CD14-positive monocyte (primary cell): ENCODE measurements at regions not wholly inside any gene's neighbourhood (a gene's known extent, or its start where the extent isn't known, plus 50 kb on each side); places are given as distances from the start of the nearest gene placed in this dataset.
"Not testable (repeated sequence)": the region's sequence is repeated elsewhere in the genome, so short reads cannot be mapped to it uniquely, and the experiment has no call there.

Experiments
- DNase-seq, 3 donors: peaks; one replicate each; pipeline ENCODE4 v3.0.0-alpha.2; 2011 to 2022
- H2AFZ ChIP-seq: 2 replicates; pipeline ENCODE4 v1.6.0; 2012; ENCODE audit warnings: mild to moderate bottlenecking, low read depth, low read length, inconsistent platforms; ENCODE audit not compliant: insufficient read depth, poor library complexity, severe bottlenecking
- H3K27ac ChIP-seq, 2 donors: 1 replicate in 1 of 2; 2 replicates in 1 of 2; pipeline ENCODE4 v1.5.1; 2012 to 2013; ENCODE audit warnings: low read length in 2 of 2, control low read depth in 1 of 2, inconsistent platforms in 1 of 2, low read depth in 1 of 2, mild to moderate bottlenecking in 1 of 2
- H3K27me3 ChIP-seq, 2 donors: one replicate each; pipeline versions ENCODE4 v1.6.0 to v1.6.1; 2011 to 2013; ENCODE audit warnings: low read length in 2 of 2; ENCODE audit not compliant: control insufficient read depth in 2 of 2, insufficient read depth in 2 of 2
- H3K36me3 ChIP-seq, 2 donors: replicated peaks in 1 of 2; 1 replicate in 1 of 2; 2 replicates in 1 of 2; pipeline versions ENCODE4 v1.5.1 to v1.6.1; 2012 to 2013; ENCODE audit warnings: low read length in 2 of 2, control low read depth in 1 of 2, inconsistent platforms in 1 of 2, mild to moderate bottlenecking in 1 of 2; ENCODE audit not compliant: insufficient read depth in 2 of 2, control insufficient read depth in 1 of 2
- H3K4me1 ChIP-seq, 2 donors: 1 replicate in 1 of 2; 2 replicates in 1 of 2; pipeline versions ENCODE4 v1.5.1 to v1.6.1; 2012 to 2013; ENCODE audit warnings: low read length in 2 of 2, control low read depth in 1 of 2, inconsistent platforms in 1 of 2, mild to moderate bottlenecking in 1 of 2, moderate library complexity in 1 of 2; ENCODE audit not compliant: insufficient read depth in 2 of 2, control insufficient read depth in 1 of 2
- H3K4me2 ChIP-seq: replicated peaks from 2 replicates; pipeline ENCODE3; 2012; ENCODE audit warnings: low read length, moderate library complexity, mild to moderate bottlenecking; ENCODE audit not compliant: poor library complexity, severe bottlenecking; ENCODE audit errors: extremely low read depth
- H3K4me3 ChIP-seq, 3 experiments: fragments of 200-600 bp in 1 of 3; sonication (generic) in 1 of 3; replicated peaks in 1 of 3; 1 replicate in 2 of 3; 2 replicates in 1 of 3; pipeline ENCODE4 v1.5.1; 2011 to 2013; ENCODE audit warnings: low read length in 3 of 3, mild to moderate bottlenecking in 3 of 3, control low read depth in 2 of 3, low read depth in 2 of 3, inconsistent platforms in 1 of 3, moderate library complexity in 1 of 3
- H3K79me2 ChIP-seq: 2 replicates; pipeline ENCODE4 v1.6.0; 2012; ENCODE audit warnings: mild to moderate bottlenecking, control low read depth, inconsistent platforms, low read length, moderate library complexity; ENCODE audit not compliant: insufficient read depth
- H3K9ac ChIP-seq: 2 replicates; pipeline ENCODE4 v1.6.0; 2017; ENCODE audit warnings: low read length, mild to moderate bottlenecking; ENCODE audit not compliant: insufficient read depth, poor library complexity, severe bottlenecking
- H3K9me3 ChIP-seq, 2 donors: replicated peaks in 1 of 2; 1 replicate in 1 of 2; 2 replicates in 1 of 2; pipeline versions ENCODE4 v1.5.1 to v1.6.1; 2012 to 2013; ENCODE audit warnings: low read length in 2 of 2, control low read depth in 1 of 2; ENCODE audit not compliant: control insufficient read depth in 1 of 2, insufficient read depth in 1 of 2
- H4K20me1 ChIP-seq: 2 replicates; pipeline ENCODE4 v1.6.0; 2012; ENCODE audit warnings: mild to moderate bottlenecking, low read length, control low read depth, moderate library complexity; ENCODE audit not compliant: insufficient read depth
- H3K27ac Mint-ChIP-seq, 7 donors: one replicate each; pipeline ENCODE4 v1.8.0; 2020; ENCODE audit warnings: mild to moderate bottlenecking in 7 of 7, mixed read lengths in 7 of 7, moderate library complexity in 6 of 7, inconsistent platforms in 2 of 7
- H3K27me3 Mint-ChIP-seq, 3 donors: one replicate each; pipeline ENCODE4 v1.8.0; 2021 to 2022; ENCODE audit warnings: low read depth in 3 of 3, mild to moderate bottlenecking in 3 of 3, mixed read lengths in 3 of 3, moderate library complexity in 3 of 3, inconsistent platforms in 1 of 3
- H3K36me3 Mint-ChIP-seq, 2 donors: one replicate each; pipeline ENCODE4 v1.8.0; 2020; ENCODE audit warnings: mixed read lengths in 2 of 2, inconsistent platforms in 1 of 2, mild to moderate bottlenecking in 1 of 2
- H3K4me1 Mint-ChIP-seq: one replicate; pipeline ENCODE4 v1.8.0; 2020; ENCODE audit warnings: mild to moderate bottlenecking, mixed read lengths
- H3K4me3 Mint-ChIP-seq, 2 donors: one replicate each; pipeline ENCODE4 v1.8.0; 2020; ENCODE audit warnings: mild to moderate bottlenecking in 2 of 2, mixed read lengths in 2 of 2, moderate library complexity in 1 of 2
- H3K9me3 Mint-ChIP-seq, 7 donors: one replicate each; pipeline ENCODE4 v1.8.0; 2020 to 2022; ENCODE audit warnings: mixed read lengths in 7 of 7, mild to moderate bottlenecking in 6 of 7, moderate library complexity in 6 of 7, inconsistent platforms in 2 of 7
- CTCF ChIP-seq: fragments of 200-600 bp; IDR thresholded peaks from one replicate; pipeline ENCODE4 v1.8.0; 2022; ENCODE audit warnings: antibody characterized with exemption, mild to moderate bottlenecking
- WGBS: methylation state at CpG from one replicate; pipeline ENCODE4 v1.1.5; 2013; ENCODE audit warnings: missing lambda C conversion rate; ENCODE audit not compliant: insufficient coverage; 5-methylcytosine and 5-hydroxymethylcytosine counted together
- intact Hi-C, 2 donors: fragments of 100-400 bp; cut with micrococcal nuclease; formaldehyde crosslinking; loops; one replicate each; pipeline versions ENCODE4 v1.15.0 to v1.15.1; 2023

DNA sequence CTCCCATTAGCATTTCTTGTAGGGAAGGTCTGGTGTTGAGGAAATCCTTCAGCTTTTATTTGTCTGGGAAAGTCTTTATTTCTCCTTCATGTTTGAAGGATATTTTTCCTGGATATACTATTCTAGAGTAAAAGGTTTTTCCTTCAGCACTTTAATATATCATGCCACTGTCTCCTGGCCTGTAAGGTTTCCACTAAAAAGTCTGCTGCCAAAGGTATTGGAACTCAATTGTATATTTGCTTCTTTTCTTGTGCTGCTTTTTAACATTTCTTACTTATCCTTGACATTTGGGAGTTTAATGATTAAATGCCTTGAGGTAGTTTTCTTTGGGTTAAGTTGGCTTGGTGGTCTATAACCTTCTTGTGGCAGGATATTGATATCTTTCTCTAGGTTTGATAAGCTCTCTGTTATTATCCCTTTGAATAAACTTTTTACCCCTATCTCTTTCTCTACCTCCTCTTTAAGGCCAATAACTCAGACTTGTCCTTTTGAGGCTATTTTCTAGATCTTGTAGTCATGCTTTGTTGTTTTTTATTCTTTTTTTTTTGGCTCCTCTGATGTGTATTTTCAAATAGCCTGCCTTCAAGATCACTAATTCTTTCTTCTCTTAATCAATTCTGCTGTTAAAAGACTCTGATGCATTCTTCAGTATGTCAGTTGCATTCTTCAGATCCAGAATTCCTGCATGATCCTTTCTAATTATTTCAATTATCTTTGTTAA, 225.0 kb upstream of the ZNF217 start:
- no peaks in the 10 kb centered on the region for H3K79me2 ChIP-seq
- intact Hi-C loops: no loop called here
- no peak for DNase-seq
- Mint-ChIP-seq H3K4me3 (no peak overlapping the region), H3K4me1 (no peaks in the 10 kb centered on the region), H3K27me3 (peaks cover 0 to 4% (median 0%) of the 10 kb centered on the region in 3 donors), H3K36me3 (no peaks in the 10 kb centered on the region), H3K27ac (no peak overlapping the region), H3K9me3 (peaks cover 0 to 3% (median 0%) of the 10 kb centered on the region in 7 donors)
- H4K20me1 ChIP-seq: no peaks in the 10 kb centered on the region
- H3K36me3 ChIP-seq: no peaks in the 10 kb centered on the region
- no peak overlapping the region for H3K9ac ChIP-seq
- H3K4me3 ChIP-seq: no peak overlapping the region
- H2AFZ ChIP-seq: no peak overlapping the region
- H3K27ac ChIP-seq: no peak overlapping the region
- H3K4me1 ChIP-seq: no peaks in the 10 kb centered on the region
- H3K9me3 ChIP-seq: no peaks in the 10 kb centered on the region
- no peaks in the 10 kb centered on the region for H3K27me3 ChIP-seq
- TF ChIP-seq CTCF: no peak
- H3K4me2 ChIP-seq: no peak overlapping the region

DNA sequence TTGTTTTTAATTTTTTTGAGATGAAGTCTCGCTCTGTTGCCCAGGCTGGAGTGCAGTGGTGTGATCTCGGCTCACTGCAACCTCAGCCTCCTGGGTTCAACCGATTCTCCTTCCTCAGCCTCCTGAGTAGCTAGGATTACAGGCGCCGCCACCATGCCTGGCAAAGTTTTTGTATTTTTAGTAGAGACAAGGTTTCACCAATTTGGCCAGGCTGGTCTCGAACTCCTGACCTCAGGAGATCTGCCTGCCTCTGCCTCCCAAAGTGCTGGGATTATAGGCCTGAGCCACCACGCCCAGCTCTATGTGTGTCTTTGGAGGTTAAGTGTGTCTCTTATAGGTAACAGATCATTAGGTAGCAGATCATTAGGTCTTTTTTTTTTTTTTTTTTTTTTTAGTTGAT, 223.9 kb upstream of the ZNF217 start:
- not testable (repeated sequence) for H3K27ac Mint-ChIP-seq

More for the DNA sequence above, 223.9 kb upstream of the ZNF217 start:
- H3K27me3 Mint-ChIP-seq, H4K20me1 ChIP-seq, H3K4me2 ChIP-seq, H3K9ac ChIP-seq, H3K27me3 ChIP-seq, H3K4me3 ChIP-seq, H3K4me1 Mint-ChIP-seq, H3K4me3 Mint-ChIP-seq, H3K4me1 ChIP-seq, H2AFZ ChIP-seq, DNase-seq, H3K9me3 Mint-ChIP-seq, H3K27ac ChIP-seq, H3K79me2 ChIP-seq, H3K9me3 ChIP-seq, H3K36me3 ChIP-seq, H3K36me3 Mint-ChIP-seq, intact Hi-C loops: not testable (repeated sequence)
- WGBS: 100% methylated on average over 1 of the region's 7 CpGs
